Central memory CD8-positive, alpha-beta T cell (primary cell): ENCODE measurements at regions not wholly inside any gene's neighbourhood (a gene's known extent, or its start where the extent isn't known, plus 50 kb on each side); places are given as distances from the start of the nearest gene placed in this dataset.
A peak's percentile ranks its signal among the peaks of the same experiment; 100 is the strongest.

Source experiments
- ATAC-seq: fragments of 150-1000 bp; cut with Tn5 transposase; replicated peaks from 2 replicates; pipeline ENCODE4 v1.10.0; 2022; ENCODE audit warnings: mild to moderate bottlenecking, moderate FRiP score, moderate number of reproducible peaks; ENCODE audit not compliant: poor library complexity, severe bottlenecking; ENCODE audit errors: extremely low read depth
- DNase-seq, 2 donors: peaks; one replicate each; pipeline ENCODE4 v3.0.0; 2021; ENCODE audit warnings: low spot score in 2 of 2
- H3K27ac Mint-ChIP-seq: one replicate; pipeline ENCODE4 v1.8.0; 2022; ENCODE audit warnings: low read depth, mild to moderate bottlenecking, moderate library complexity, mixed read lengths
- H3K27me3 Mint-ChIP-seq: one replicate; pipeline ENCODE4 v1.8.0; 2022; ENCODE audit warnings: mixed read lengths
- H3K36me3 Mint-ChIP-seq: one replicate; pipeline ENCODE4 v1.8.0; 2022; ENCODE audit warnings: mild to moderate bottlenecking, moderate library complexity, mixed read lengths; ENCODE audit not compliant: insufficient read depth
- H3K4me1 Mint-ChIP-seq: one replicate; pipeline ENCODE4 v1.8.0; 2022; ENCODE audit warnings: mixed read lengths
- H3K4me3 Mint-ChIP-seq: one replicate; pipeline ENCODE4 v1.8.0; 2022; ENCODE audit warnings: mild to moderate bottlenecking, moderate library complexity, mixed read lengths
- H3K9me3 Mint-ChIP-seq: one replicate; pipeline ENCODE4 v1.8.0; 2022; ENCODE audit warnings: mixed read lengths

- H3K9me3 Mint-ChIP-seq = no peaks in the 10 kb centered on the region
- H3K4me3 Mint-ChIP-seq = no peak overlapping the region
- DNase-seq (no peak), ATAC-seq (no peak)
- H3K27me3 Mint-ChIP-seq = no peaks in the 10 kb centered on the region
- no peaks in the 10 kb centered on the region for H3K36me3 Mint-ChIP-seq
- peak overlapping the region; percentile 56 for H3K27ac Mint-ChIP-seq
- peaks cover 17% of the 10 kb centered on the region for H3K4me1 Mint-ChIP-seq
Observed at GRCh38 chr2:8395718-8396117, 286.1 kb upstream of the ID2 start.

DNA sequence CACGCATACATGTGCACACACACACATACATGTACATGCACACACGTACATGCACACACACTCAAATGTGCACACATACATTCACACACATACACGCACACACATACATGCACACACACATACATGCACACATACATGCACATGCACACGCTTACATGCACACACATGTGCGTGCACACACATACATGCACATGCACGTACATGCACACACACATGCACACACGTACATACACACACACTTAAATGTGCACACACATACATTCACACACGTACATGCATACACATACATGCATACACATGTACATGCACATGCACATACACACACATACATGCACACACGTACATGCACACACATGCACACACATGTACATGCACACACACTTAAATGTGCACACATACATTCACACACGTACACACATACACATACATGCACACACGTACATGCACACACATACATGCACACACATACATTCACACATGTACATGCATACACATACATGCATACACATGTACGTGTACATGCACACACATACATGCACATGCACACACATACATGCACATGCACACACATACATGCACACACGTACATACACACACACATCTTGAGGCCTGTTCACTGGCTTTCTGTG is 283.7 kb upstream of the ID2 start:
- ATAC-seq (no peak), DNase-seq (no peak)
- H3K27me3 Mint-ChIP-seq = no peaks in the 10 kb centered on the region
- H3K36me3 Mint-ChIP-seq = no peaks in the 10 kb centered on the region
- H3K4me3 Mint-ChIP-seq = no peak overlapping the region
- H3K27ac Mint-ChIP-seq = peak overlapping the region; percentile 69
- H3K4me1 Mint-ChIP-seq = peaks cover 17% of the 10 kb centered on the region
- no peaks in the 10 kb centered on the region for H3K9me3 Mint-ChIP-seq

DNA sequence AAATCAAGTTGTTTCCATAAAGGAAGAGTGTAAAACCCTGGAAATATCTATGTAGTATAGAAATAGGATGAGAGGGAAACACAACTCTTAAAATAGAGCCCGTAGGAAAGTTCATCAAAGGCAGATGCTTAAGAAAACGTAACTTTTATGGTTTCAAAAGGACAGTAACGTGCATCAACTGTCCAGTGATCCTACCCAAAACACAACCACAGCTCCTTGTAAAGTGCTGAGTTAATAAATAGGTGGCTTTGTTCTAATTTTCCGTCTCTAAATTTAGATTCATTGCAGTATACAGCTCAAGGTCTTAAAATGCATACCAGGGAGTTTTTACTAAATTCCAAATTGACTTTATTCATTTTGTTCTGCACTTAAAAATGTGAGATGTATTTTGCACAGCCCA is 282.1 kb upstream of the ID2 start:
- Mint-ChIP-seq H3K4me3 (no peak overlapping the region), H3K27me3 (no peaks in the 10 kb centered on the region), H3K9me3 (no peaks in the 10 kb centered on the region), H3K36me3 (no peaks in the 10 kb centered on the region), H3K4me1 (peaks cover 17% of the 10 kb centered on the region), H3K27ac (no peak overlapping the region)
- ATAC-seq (no peak), DNase-seq (no peak)

DNA sequence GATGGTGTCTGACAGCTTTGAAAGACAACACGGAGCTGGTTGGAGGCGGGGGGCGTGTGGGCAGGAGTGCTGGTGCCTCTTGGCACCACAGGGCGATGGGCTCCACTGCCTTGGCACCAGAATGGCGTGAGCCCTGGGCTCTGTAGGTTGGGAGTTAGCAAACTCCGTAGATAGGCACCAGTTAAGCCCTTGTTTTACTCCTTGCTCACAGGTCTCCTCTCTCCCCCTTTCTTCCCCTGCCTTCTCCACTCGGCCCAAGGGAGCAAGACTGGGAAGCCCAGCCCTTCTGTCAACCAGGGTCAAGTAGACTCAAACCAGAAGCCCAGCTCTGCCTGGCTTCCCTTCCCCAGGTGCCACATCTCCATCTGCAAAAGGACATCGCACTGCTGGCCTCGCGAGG is 281.7 kb upstream of the ID2 start:
- ATAC-seq (no peak), DNase-seq (no peak)
- no peak overlapping the region for H3K4me3 Mint-ChIP-seq

DNA sequence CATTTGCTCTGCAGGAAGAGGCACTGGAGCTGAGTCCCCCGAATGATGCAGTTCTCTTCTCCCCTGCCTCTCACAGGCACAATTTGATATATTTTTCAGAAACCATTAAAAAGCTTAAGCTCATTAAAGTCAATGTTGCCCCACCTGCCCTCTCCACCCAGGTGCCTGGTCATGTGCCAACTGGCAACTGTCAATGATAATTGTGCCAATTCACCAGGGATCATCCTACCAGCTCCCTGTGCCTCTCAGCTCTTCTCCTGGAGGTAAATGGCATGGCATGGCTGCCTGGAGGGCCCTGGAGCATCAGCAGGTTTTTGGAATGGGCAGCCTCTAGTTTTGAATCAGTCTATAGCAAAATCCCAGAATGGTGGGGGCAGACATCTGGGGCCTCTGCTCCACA is 279.6 kb upstream of the ID2 start:
- ATAC-seq = no peak
- Mint-ChIP-seq H3K4me3 (no peak overlapping the region), H3K27ac (no peak overlapping the region), H3K27me3 (no peaks in the 10 kb centered on the region), H3K4me1 (peaks cover 5% of the 10 kb centered on the region), H3K9me3 (no peaks in the 10 kb centered on the region), H3K36me3 (peaks cover 2% of the 10 kb centered on the region)
- DNase-seq = no peak

More for the DNA sequence above, 281.7 kb upstream of the ID2 start:
- Mint-ChIP-seq H3K9me3 (no peaks in the 10 kb centered on the region), H3K27me3 (no peaks in the 10 kb centered on the region), H3K4me1 (peaks cover 14% of the 10 kb centered on the region), H3K36me3 (no peaks in the 10 kb centered on the region), H3K27ac (no peak overlapping the region)

DNA sequence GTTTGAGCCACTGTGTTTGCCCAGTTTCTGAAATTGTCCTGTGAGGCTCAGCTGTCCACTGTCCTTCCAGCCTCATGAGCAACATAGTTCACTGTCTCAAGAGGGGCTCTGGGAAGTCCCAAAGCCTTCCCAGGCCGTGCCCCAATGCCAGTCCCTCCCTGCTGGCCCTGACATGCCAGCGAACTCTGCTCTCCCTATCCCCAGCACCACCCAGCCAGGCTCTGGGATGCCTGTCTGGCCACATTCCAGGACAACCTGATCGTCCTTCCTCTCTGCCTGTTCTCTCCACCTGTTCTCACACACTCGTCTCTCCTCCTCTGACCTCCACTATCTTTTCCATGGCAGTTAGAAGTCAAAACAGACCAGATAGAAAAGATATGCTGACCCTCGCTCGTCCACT is 278.0 kb upstream of the ID2 start:
- peaks cover 7% of the 10 kb centered on the region for H3K4me1 Mint-ChIP-seq
- DNase-seq = no peak

DNA sequence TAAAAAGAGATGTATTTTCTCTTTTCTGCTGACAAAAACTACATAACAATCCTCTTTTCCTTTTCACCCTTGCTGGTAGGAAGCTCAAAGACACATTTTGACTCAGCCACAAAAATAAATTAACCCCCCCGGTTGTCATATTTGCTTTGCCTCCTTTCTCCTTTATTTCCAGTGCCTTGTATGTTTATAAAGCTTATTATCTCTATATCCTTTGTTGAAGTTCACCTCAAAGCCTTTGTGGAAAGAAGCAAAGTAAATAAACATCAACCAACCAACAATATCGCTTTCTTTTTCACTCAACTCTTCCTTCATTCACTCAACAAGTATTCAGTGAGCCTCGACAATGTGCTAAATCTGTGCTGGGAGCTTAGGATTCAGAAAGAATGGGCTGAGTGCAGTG is 276.5 kb upstream of the ID2 start:
- Mint-ChIP-seq H3K27ac (no peak overlapping the region), H3K9me3 (no peaks in the 10 kb centered on the region), H3K4me3 (no peak overlapping the region), H3K36me3 (peaks cover 2% of the 10 kb centered on the region), H3K4me1 (peaks cover 11% of the 10 kb centered on the region), H3K27me3 (no peaks in the 10 kb centered on the region)
- ATAC-seq (no peak), DNase-seq (no peak)

More for the DNA sequence above, 278.0 kb upstream of the ID2 start:
- no peaks in the 10 kb centered on the region for H3K27me3 Mint-ChIP-seq
- no peak for ATAC-seq
- H3K9me3 Mint-ChIP-seq = no peaks in the 10 kb centered on the region
- H3K4me3 Mint-ChIP-seq = no peak overlapping the region
- peaks cover 2% of the 10 kb centered on the region for H3K36me3 Mint-ChIP-seq
- no peak overlapping the region for H3K27ac Mint-ChIP-seq

- H3K27ac Mint-ChIP-seq = no peak overlapping the region
- H3K27me3 Mint-ChIP-seq = no peaks in the 10 kb centered on the region
- H3K9me3 Mint-ChIP-seq = no peaks in the 10 kb centered on the region
- peaks cover 11% of the 10 kb centered on the region for H3K4me1 Mint-ChIP-seq
- H3K36me3 Mint-ChIP-seq = peaks cover 2% of the 10 kb centered on the region
- DNase-seq (no peak), ATAC-seq (no peak)
- H3K4me3 Mint-ChIP-seq = no peak overlapping the region
Observed at GRCh38 chr2:8406271-8406670, 275.6 kb upstream of the ID2 start.

- ATAC-seq (no peak), DNase-seq (no peak)
- H3K9me3 Mint-ChIP-seq = no peaks in the 10 kb centered on the region
- H3K27ac Mint-ChIP-seq = no peak overlapping the region
- peaks cover 2% of the 10 kb centered on the region for H3K36me3 Mint-ChIP-seq
- H3K4me3 Mint-ChIP-seq = no peak overlapping the region
- peaks cover 11% of the 10 kb centered on the region for H3K4me1 Mint-ChIP-seq
- H3K27me3 Mint-ChIP-seq = no peaks in the 10 kb centered on the region
Observed at GRCh38 chr2:8407332-8407731, 274.5 kb upstream of the ID2 start.

DNA sequence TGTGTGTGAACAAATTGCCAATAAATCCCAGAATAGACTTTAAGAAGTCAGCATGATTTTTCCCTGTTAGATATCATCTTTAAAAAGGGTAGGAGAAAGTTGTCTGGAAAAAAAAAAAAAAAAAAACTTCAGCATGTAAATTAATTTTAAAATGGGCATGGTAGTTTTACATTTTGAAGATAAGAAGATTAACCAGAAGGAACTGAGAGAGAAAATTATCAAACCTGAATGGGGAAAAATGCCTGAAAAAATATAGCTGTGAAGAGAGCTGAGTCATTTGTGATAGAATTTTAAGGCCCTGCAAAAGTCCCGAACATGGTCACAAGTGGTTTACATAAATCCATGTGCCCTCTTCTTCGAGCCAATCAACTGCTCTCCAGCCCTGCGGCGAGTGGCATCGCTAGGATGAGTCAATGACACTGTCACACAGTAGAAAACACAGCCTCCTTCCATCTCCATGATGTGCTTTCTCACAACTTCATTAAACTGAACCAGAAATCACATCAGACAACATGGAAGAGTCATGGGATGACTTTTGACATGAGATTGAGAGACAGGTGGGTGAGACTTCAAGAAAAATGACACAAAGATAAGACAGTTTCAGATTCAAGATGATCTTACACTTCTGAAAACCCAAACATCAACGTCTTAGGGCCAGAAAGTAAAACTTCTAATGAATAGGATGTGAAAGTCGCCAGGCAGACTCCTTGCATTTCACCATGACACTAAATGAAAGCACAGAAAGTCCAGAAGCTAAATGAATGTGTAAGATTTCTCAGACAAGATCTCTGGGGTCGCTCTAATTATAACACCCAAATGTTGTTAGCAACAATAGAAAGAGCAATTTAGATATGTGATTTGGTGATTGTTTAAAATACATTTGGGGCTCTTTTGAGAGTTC is 273.0 kb upstream of the ID2 start:
- peak overlapping the region; percentile 88 for H3K27ac Mint-ChIP-seq
- H3K4me1 Mint-ChIP-seq = peaks cover 11% of the 10 kb centered on the region
- peak; percentile 89 for ATAC-seq
- peak in 1 of 2 donors; percentile 19 for DNase-seq
- no peaks in the 10 kb centered on the region for H3K9me3 Mint-ChIP-seq
- no peak overlapping the region for H3K4me3 Mint-ChIP-seq
- H3K27me3 Mint-ChIP-seq = no peaks in the 10 kb centered on the region
- peaks cover 2% of the 10 kb centered on the region for H3K36me3 Mint-ChIP-seq

DNA sequence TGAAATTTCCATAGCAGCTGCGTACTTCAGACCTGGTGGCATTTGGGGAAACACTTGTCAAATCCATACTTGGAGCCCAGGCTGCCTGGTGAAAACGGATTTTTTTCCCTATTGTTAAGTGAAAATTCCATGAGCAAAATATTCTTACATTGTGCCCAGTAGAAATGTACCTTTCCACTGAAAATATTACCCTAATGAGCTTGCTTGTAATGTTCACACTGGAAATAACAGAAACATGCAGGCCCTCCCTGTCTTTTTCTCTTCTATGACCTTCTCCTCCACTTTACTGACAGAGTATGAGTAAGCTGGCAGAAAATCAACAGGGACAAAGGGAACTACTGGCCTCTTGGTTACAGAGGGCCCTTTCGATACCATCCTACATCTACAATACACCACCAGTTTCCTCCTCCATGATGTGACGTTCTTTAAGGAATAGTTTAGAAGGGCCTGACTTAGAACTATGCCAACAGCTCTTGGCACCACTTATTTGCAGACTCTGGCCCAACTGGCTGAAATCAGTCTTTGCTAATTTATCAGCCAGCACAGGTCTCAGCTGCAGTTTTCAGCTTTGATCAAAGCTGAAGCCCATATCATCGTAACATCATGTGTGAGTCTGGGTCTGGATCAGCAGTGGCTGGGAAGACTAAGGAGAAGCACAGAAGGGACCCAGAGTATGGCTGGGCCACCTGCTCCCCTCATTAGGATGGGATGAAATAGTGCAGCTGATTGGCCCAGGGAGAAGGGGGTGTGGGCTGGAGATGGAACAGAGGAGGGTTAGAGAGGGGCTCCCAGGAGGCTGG is 272.2 kb upstream of the ID2 start:
- Mint-ChIP-seq H3K4me3 (no peak overlapping the region), H3K27ac (peak overlapping the region; percentile 88)
- no peak for ATAC-seq

GRCh38 chr2:8412082-8412481 is 269.8 kb upstream of the ID2 start:
- no peak overlapping the region for H3K27ac Mint-ChIP-seq
- ATAC-seq = no peak
- H3K4me1 Mint-ChIP-seq = peaks cover 11% of the 10 kb centered on the region

More for the DNA sequence above, 272.2 kb upstream of the ID2 start:
- peaks cover 11% of the 10 kb centered on the region for H3K4me1 Mint-ChIP-seq
- no peaks in the 10 kb centered on the region for H3K27me3 Mint-ChIP-seq
- DNase-seq = no peak
- H3K9me3 Mint-ChIP-seq = no peaks in the 10 kb centered on the region
- peaks cover 2% of the 10 kb centered on the region for H3K36me3 Mint-ChIP-seq

More at GRCh38 chr2:8412082-8412481, 269.8 kb upstream of the ID2 start:
- no peaks in the 10 kb centered on the region for H3K27me3 Mint-ChIP-seq
- no peaks in the 10 kb centered on the region for H3K9me3 Mint-ChIP-seq
- DNase-seq = no peak
- no peak overlapping the region for H3K4me3 Mint-ChIP-seq
- no peaks in the 10 kb centered on the region for H3K36me3 Mint-ChIP-seq
